Psoas muscle (tissue), 7 donors: ENCODE measurements at regions not wholly inside any gene's neighbourhood (a gene's known extent, or its start where the extent isn't known, plus 50 kb on each side); places are given as distances from the start of the nearest gene placed in this dataset.

Experiments
- ATAC-seq, 4 donors: fragments of 200-7000 bp; cut with Tn5 transposase; one replicate each; pipeline ENCODE4 v1.9.1; 2020; ENCODE audit warnings: moderate library complexity in 3 of 4, mild to moderate bottlenecking in 2 of 4
- DNase-seq, 2 donors: peaks; one replicate each; pipeline ENCODE4 v3.0.0-alpha.2; 2020
- H3K27ac ChIP-seq: fragments of 200-600 bp; one replicate; pipeline ENCODE4 v1.8.0; 2022
- H3K27me3 ChIP-seq, 3 donors: fragments of 200-600 bp in 1 of 3; one replicate each; pipeline versions ENCODE4 v1.6.1 to v1.8.0; 2013 to 2022; ENCODE audit warnings: low read length in 2 of 3, mild to moderate bottlenecking in 2 of 3, moderate library complexity in 1 of 3; ENCODE audit not compliant: insufficient read depth in 3 of 3
- H3K36me3 ChIP-seq, 2 donors: fragments of 200-600 bp in 1 of 2; one replicate each; pipeline versions ENCODE4 v1.6.1 to v1.8.0; 2013 to 2022; ENCODE audit warnings: low read depth in 1 of 2, mild to moderate bottlenecking in 1 of 2, moderate library complexity in 1 of 2; ENCODE audit not compliant: insufficient read depth in 1 of 2
- H3K4me1 ChIP-seq: fragments of 200-600 bp; one replicate; pipeline ENCODE4 v1.8.0; 2022
- H3K4me3 ChIP-seq: fragments of 200-600 bp; one replicate; pipeline ENCODE4 v1.8.0; 2022; ENCODE audit warnings: mild to moderate bottlenecking
- H3K9me3 ChIP-seq: fragments of 200-600 bp; one replicate; pipeline ENCODE4 v1.8.0; 2022
- WGBS, 3 donors: extraction: QIAGEN DNeasy Blood & Tissue Kit; methylation state at CpG; one replicate each; pipeline versions ENCODE4 v1.1.6 to v1.1.7; 2013; 5-methylcytosine and 5-hydroxymethylcytosine counted together
- intact Hi-C, 2 donors: fragments of 100-400 bp; cut with DNase I; formaldehyde crosslinking; loops; one replicate each; pipeline versions ENCODE4 v1.11.0 to v1.14.2; 2022
- TF ChIP-seq, protein P1 (sequence below): fragments of 200-600 bp; IDR thresholded peaks from one replicate; pipeline ENCODE4 v1.8.0; 2022; ENCODE audit warnings: antibody characterized with exemption
- donor health status: healthy with polysubstance abuse.
- donor health status: DM: no; HTN: no; CAD: no; lungs with moderate emphysema.
- donor health status: Bipolar disorder and iron deficiency.
- donor health status: healthy.
- donor health status: DM: yes; HTN: yes; CAD: no.
- donor health status: DM: no; HTN: no; CAD: no.
- donor health status: DM: yes; HTN: yes; CAD: no.

- intact Hi-C loops = no loop called here
- no peak overlapping the region for H3K27ac ChIP-seq
- H3K4me1 ChIP-seq = no peaks in the 10 kb centered on the region
- no peaks in the 10 kb centered on the region for H3K36me3 ChIP-seq
- DNase-seq = no peak
- 90 to 94% (median 91%) methylated on average over 12 of the region's 12 CpGs for WGBS, 3 donors
- H3K9me3 ChIP-seq = no peaks in the 10 kb centered on the region
- TF ChIP-seq, protein P1, sequence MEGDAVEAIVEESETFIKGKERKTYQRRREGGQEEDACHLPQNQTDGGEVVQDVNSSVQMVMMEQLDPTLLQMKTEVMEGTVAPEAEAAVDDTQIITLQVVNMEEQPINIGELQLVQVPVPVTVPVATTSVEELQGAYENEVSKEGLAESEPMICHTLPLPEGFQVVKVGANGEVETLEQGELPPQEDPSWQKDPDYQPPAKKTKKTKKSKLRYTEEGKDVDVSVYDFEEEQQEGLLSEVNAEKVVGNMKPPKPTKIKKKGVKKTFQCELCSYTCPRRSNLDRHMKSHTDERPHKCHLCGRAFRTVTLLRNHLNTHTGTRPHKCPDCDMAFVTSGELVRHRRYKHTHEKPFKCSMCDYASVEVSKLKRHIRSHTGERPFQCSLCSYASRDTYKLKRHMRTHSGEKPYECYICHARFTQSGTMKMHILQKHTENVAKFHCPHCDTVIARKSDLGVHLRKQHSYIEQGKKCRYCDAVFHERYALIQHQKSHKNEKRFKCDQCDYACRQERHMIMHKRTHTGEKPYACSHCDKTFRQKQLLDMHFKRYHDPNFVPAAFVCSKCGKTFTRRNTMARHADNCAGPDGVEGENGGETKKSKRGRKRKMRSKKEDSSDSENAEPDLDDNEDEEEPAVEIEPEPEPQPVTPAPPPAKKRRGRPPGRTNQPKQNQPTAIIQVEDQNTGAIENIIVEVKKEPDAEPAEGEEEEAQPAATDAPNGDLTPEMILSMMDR = no peak
- ATAC-seq = no peak
- no peak overlapping the region for H3K4me3 ChIP-seq
- H3K27me3 ChIP-seq = no peaks in the 10 kb centered on the region
Measured at GRCh38 chr6:12456343-12456742, 166.2 kb downstream of the EDN1 start.

DNA sequence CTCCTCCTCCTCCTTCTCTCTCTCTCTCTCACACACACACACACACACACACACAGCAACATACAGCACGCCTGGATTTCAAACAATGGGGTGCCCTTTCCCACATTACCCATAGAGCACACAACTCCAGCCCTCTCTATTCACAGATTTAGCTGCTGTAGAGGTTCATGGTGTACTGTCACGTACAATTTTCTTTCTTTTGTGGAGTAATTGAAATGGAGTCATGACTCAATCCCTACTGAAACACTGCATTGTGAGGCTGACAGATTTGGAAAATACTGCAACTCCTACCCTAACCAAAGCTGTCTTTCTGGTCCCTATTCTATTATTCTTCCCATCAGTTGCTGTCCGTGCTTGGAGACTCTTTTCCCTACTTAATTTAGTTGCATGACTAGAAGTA, 166.9 kb downstream of the EDN1 start:
- Histone ChIP-seq H3K36me3 (no peaks in the 10 kb centered on the region), H3K4me3 (no peak overlapping the region), H3K27ac (no peak overlapping the region), H3K4me1 (no peaks in the 10 kb centered on the region), H3K9me3 (no peaks in the 10 kb centered on the region), H3K27me3 (no peaks in the 10 kb centered on the region)
- TF ChIP-seq, protein P1 = no peak
- ATAC-seq (no peak), DNase-seq (no peak)
- intact Hi-C loops = no loop called here
- 70 to 76% (median 72%) methylated on average over 3 of the region's 3 CpGs for WGBS, 3 donors

- Histone ChIP-seq H3K9me3 (no peaks in the 10 kb centered on the region), H3K4me3 (no peak overlapping the region), H3K36me3 (no peaks in the 10 kb centered on the region), H3K27me3 (no peaks in the 10 kb centered on the region), H3K27ac (no peak overlapping the region), H3K4me1 (no peaks in the 10 kb centered on the region)
- no peak for DNase-seq
- 30 to 37% (median 32%) methylated on average over 5 of the region's 5 CpGs for WGBS, 3 donors
- intact Hi-C loops = no loop called here
- TF ChIP-seq, protein P1 = no peak
- no peak for ATAC-seq
Measured at GRCh38 chr6:12458558-12458957, 168.4 kb downstream of the EDN1 start.

DNA sequence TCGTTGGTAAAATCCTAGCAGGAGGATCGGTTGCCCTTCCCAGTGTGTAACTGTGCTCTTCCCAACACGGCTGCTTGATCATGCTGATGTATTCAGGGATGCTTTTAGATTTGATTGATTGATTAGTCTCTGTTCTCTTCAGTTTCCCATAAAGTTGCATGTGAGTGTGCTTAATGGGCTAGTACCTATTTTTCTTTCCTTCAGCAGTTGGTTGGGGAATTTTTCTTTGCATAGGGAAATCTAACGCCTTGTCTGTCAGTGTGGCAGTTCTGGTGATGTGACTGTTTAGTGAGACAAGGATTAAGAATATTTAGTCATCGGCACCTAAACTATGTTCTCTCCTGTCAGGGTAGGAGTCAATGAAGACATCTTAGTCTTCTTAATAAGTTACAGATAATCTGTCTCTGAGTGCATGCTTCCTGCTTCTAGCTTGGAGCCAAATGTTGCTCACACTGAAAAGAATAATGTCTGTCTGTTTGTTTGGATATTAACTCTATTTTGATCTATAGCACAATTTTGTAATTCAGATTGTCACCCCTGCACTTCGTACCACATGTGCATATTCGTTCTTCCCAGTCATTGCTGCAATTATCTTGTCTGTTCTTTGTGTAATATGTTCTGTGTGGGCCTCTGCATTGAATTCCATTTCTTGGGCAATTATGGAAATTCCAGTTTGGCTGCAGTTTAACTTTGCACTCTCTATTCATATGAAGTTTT, 169.9 kb downstream of the EDN1 start:
- H3K27me3 ChIP-seq = no peaks in the 10 kb centered on the region
- H3K4me1 ChIP-seq = no peaks in the 10 kb centered on the region
- H3K4me3 ChIP-seq = no peak overlapping the region
- no peak overlapping the region for H3K27ac ChIP-seq
- TF ChIP-seq, protein P1 = no peak
- DNase-seq (no peak), ATAC-seq (no peak)
- WGBS, 3 donors = 70 to 72% (median 70%) methylated on average over 7 of the region's 7 CpGs
- no peaks in the 10 kb centered on the region for H3K9me3 ChIP-seq
- H3K36me3 ChIP-seq = no peaks in the 10 kb centered on the region
- intact Hi-C loops = no loop called here
